Cardiac muscle cell (in vitro differentiated cells and primary cell): ENCODE measurements at regions not wholly inside any gene's neighbourhood (a gene's known extent, or its start where the extent isn't known, plus 50 kb on each side); places are given as distances from the start of the nearest gene placed in this dataset.

ENCODE experiments used
- DNase-seq, 2 donors: peaks; one replicate each; pipeline versions ENCODE4 v3.0.0 to v3.0.0-alpha.2; 2010 to 2017; ENCODE audit warnings: low read depth in 1 of 2, low spot score in 1 of 2
- H3K27ac ChIP-seq: fragments of 200-600 bp; sonication (generic); 2 replicates; pipeline ENCODE4 v1.5.1; 2016
- H3K27me3 ChIP-seq: fragments of 200-600 bp; sonication (generic); 2 replicates; pipeline ENCODE4 v1.6.0; 2016; ENCODE audit warnings: control low read depth
- H3K36me3 ChIP-seq: fragments of 200-600 bp; sonication (generic); 2 replicates; pipeline ENCODE4 v1.5.1; 2016; ENCODE audit warnings: control low read depth
- H3K4me1 ChIP-seq: fragments of 200-600 bp; sonication (generic); 2 replicates; pipeline ENCODE4 v1.8.1; 2017; ENCODE audit warnings: low read depth, mild to moderate bottlenecking, mixed run types
- H3K4me3 ChIP-seq: fragments of 200-600 bp; sonication (generic); 2 replicates; pipeline ENCODE4 v1.5.1; 2016; ENCODE audit warnings: mild to moderate bottlenecking
- H3K9me3 ChIP-seq: fragments of 200-600 bp; sonication (generic); 2 replicates; pipeline ENCODE4 v1.5.1; 2017; ENCODE audit warnings: low read depth, mild to moderate bottlenecking, control low read depth
- TF ChIP-seq, protein P1 (sequence below): IDR thresholded peaks from 2 replicates; pipeline ENCODE4 v1.5.1; 2012; ENCODE audit warnings: low read depth, mild to moderate bottlenecking, low read length

GRCh38 chr3:127520993-127521392 lies 69.5 kb downstream of the TPRA1 start:
- TF ChIP-seq, protein P1, sequence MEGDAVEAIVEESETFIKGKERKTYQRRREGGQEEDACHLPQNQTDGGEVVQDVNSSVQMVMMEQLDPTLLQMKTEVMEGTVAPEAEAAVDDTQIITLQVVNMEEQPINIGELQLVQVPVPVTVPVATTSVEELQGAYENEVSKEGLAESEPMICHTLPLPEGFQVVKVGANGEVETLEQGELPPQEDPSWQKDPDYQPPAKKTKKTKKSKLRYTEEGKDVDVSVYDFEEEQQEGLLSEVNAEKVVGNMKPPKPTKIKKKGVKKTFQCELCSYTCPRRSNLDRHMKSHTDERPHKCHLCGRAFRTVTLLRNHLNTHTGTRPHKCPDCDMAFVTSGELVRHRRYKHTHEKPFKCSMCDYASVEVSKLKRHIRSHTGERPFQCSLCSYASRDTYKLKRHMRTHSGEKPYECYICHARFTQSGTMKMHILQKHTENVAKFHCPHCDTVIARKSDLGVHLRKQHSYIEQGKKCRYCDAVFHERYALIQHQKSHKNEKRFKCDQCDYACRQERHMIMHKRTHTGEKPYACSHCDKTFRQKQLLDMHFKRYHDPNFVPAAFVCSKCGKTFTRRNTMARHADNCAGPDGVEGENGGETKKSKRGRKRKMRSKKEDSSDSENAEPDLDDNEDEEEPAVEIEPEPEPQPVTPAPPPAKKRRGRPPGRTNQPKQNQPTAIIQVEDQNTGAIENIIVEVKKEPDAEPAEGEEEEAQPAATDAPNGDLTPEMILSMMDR, result no peak
- Histone ChIP-seq H3K27me3 (no peaks in the 10 kb centered on the region), H3K27ac (no peak overlapping the region), H3K9me3 (no peaks in the 10 kb centered on the region), H3K4me3 (no peak overlapping the region), H3K4me1 (no peaks in the 10 kb centered on the region), H3K36me3 (no peaks in the 10 kb centered on the region)
- no peak for DNase-seq

GRCh38 chr3:127518456-127519081 lies 72.0 kb downstream of the TPRA1 start:
- Histone ChIP-seq H3K27me3 (no peaks in the 10 kb centered on the region), H3K4me1 (no peaks in the 10 kb centered on the region), H3K27ac (no peak overlapping the region), H3K9me3 (no peaks in the 10 kb centered on the region), H3K4me3 (no peak overlapping the region), H3K36me3 (no peaks in the 10 kb centered on the region)
- no peak for DNase-seq
- TF ChIP-seq, protein P1, result no peak

GRCh38 chr3:127512256-127512655 lies 78.3 kb downstream of the TPRA1 start:
- no peak for DNase-seq
- Histone ChIP-seq H3K27ac (no peak overlapping the region), H3K4me3 (no peak overlapping the region), H3K9me3 (no peaks in the 10 kb centered on the region), H3K4me1 (no peaks in the 10 kb centered on the region), H3K36me3 (no peaks in the 10 kb centered on the region), H3K27me3 (no peaks in the 10 kb centered on the region)
- TF ChIP-seq, protein P1, result no peak

- no peak for DNase-seq
- Histone ChIP-seq H3K9me3 (no peaks in the 10 kb centered on the region), H3K27ac (no peak overlapping the region), H3K4me3 (no peak overlapping the region), H3K27me3 (no peaks in the 10 kb centered on the region), H3K4me1 (no peaks in the 10 kb centered on the region), H3K36me3 (no peaks in the 10 kb centered on the region)
- TF ChIP-seq, protein P1, result no peak
These were observed 89.4 kb downstream of the TPRA1 start for GRCh38 chr3:127501177-127501576.

GRCh38 chr3:127497676-127498075 lies 92.9 kb downstream of the TPRA1 start:
- no peak overlapping the region for H3K4me3 ChIP-seq
- H3K27me3 ChIP-seq, result no peaks in the 10 kb centered on the region
- no peaks in the 10 kb centered on the region for H3K4me1 ChIP-seq
- H3K27ac ChIP-seq, result no peak overlapping the region
- no peaks in the 10 kb centered on the region for H3K36me3 ChIP-seq
- H3K9me3 ChIP-seq, result no peaks in the 10 kb centered on the region
- DNase-seq, result no peak
- TF ChIP-seq, protein P1, result no peak
